CD8-positive, alpha-beta memory T cell (primary cell): ENCODE measurements at regions not wholly inside any gene's neighbourhood (a gene's known extent, or its start where the extent isn't known, plus 50 kb on each side); places are given as distances from the start of the nearest gene placed in this dataset.

Source experiments
- CTCF ChIA-PET: fragments of 350-600 bp; sonication (Branson Sonifier 250); formaldehyde crosslinking; loops from one replicate; lab custom pipeline; 2021; ENCODE audit warnings: antibody characterized with exemption; lab: Charles Lee
- POLR2A ChIA-PET: fragments of 350-600 bp; sonication (Branson Sonifier 250); formaldehyde crosslinking; loops from one replicate; lab custom pipeline; 2021; ENCODE audit warnings: antibody characterized with exemption; lab: Charles Lee
- DNase-seq, 5 donors: peaks; one replicate each; pipeline versions ENCODE4 v3.0.0 to v3.0.0-alpha.2; 2020 to 2022; ENCODE audit warnings: mixed read lengths in 1 of 5
- H3K27ac ChIP-seq: one replicate; pipeline ENCODE4 v1.7.0; 2013; ENCODE audit warnings: low read depth, mild to moderate bottlenecking, low read length, moderate library complexity
- H3K27me3 ChIP-seq: 2 replicates; pipeline ENCODE4 v1.7.0; 2013; ENCODE audit warnings: low read length, mild to moderate bottlenecking; ENCODE audit not compliant: insufficient read depth, poor library complexity, severe bottlenecking
- H3K36me3 ChIP-seq: 2 replicates; pipeline ENCODE4 v1.7.0; 2013; ENCODE audit warnings: mild to moderate bottlenecking, low read length, moderate library complexity; ENCODE audit not compliant: insufficient read depth
- H3K4me1 ChIP-seq: 2 replicates; pipeline ENCODE4 v1.7.0; 2013; ENCODE audit warnings: mild to moderate bottlenecking, low read length, moderate library complexity; ENCODE audit not compliant: insufficient read depth
- H3K4me3 ChIP-seq: 2 replicates; pipeline ENCODE4 v1.7.0; 2013; ENCODE audit warnings: mild to moderate bottlenecking, low read length
- H3K9me3 ChIP-seq: 2 replicates; pipeline ENCODE4 v1.7.0; 2013; ENCODE audit warnings: mild to moderate bottlenecking, low read length
- H3K27ac Mint-ChIP-seq, 8 donors: one replicate each; pipeline ENCODE4 v1.8.0; 2020 to 2021; ENCODE audit warnings: mixed read lengths in 8 of 8, mild to moderate bottlenecking in 6 of 8, inconsistent platforms in 3 of 8, moderate library complexity in 3 of 8
- H3K27me3 Mint-ChIP-seq, 2 donors: one replicate each; pipeline ENCODE4 v1.8.0; 2020 to 2021; ENCODE audit warnings: mixed read lengths in 2 of 2, mild to moderate bottlenecking in 1 of 2, moderate library complexity in 1 of 2
- H3K36me3 Mint-ChIP-seq, 3 donors: one replicate each; pipeline ENCODE4 v1.8.0; 2020 to 2021; ENCODE audit warnings: mixed read lengths in 3 of 3, inconsistent platforms in 1 of 3, mild to moderate bottlenecking in 1 of 3
- H3K4me1 Mint-ChIP-seq, 3 donors: one replicate each; pipeline ENCODE4 v1.8.0; 2020 to 2021; ENCODE audit warnings: mixed read lengths in 3 of 3, inconsistent platforms in 1 of 3, mild to moderate bottlenecking in 1 of 3
- H3K4me3 Mint-ChIP-seq, 7 donors: one replicate each; pipeline ENCODE4 v1.8.0; 2020 to 2021; ENCODE audit warnings: mixed read lengths in 7 of 7, mild to moderate bottlenecking in 6 of 7, moderate library complexity in 4 of 7, inconsistent platforms in 2 of 7
- H3K9me3 Mint-ChIP-seq, 5 donors: one replicate each; pipeline ENCODE4 v1.8.0; 2020 to 2022; ENCODE audit warnings: mixed read lengths in 5 of 5, mild to moderate bottlenecking in 3 of 5, moderate library complexity in 2 of 5, inconsistent platforms in 1 of 5

DNA sequence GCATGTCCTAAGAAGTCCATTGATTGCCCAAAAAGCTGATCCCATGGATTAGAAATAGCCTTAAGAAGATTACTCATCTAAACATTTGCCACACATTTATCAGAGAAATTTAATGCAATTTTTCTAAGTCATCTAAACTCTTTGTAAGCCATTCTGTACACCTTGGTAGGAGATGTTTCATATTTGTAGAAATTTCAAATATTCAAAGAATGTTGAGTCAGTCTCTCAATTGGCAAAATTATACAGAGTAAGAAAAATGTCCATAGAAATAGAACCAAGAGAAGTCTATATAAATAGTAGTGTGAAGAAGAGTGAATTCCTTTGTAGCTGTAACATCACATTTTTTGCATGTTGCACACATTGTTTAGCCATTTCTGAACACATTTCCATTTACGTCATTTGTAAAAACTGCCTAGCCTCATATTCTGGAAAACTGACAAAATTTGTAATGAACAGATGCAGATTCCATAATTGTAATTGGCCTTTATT lies 128.6 kb downstream of the MSTN start:
- no peaks in the 10 kb centered on the region for H3K36me3 ChIP-seq
- H3K4me3 ChIP-seq, result no peak overlapping the region
- DNase-seq, result no peak
- ChIA-PET CTCF (no interaction called here), POLR2A (no interaction called here)
- Mint-ChIP-seq H3K27me3 (peaks cover 1 to 19% of the 10 kb centered on the region in 2 donors), H3K4me1 (no peaks in the 10 kb centered on the region), H3K4me3 (no peak overlapping the region), H3K27ac (no peak overlapping the region), H3K9me3 (peaks cover 0 to 3% (median 2%) of the 10 kb centered on the region in 5 donors), H3K36me3 (no peaks in the 10 kb centered on the region)
- no peaks in the 10 kb centered on the region for H3K9me3 ChIP-seq
- H3K27me3 ChIP-seq, result no peaks in the 10 kb centered on the region
- no peaks in the 10 kb centered on the region for H3K4me1 ChIP-seq
- H3K27ac ChIP-seq, result no peak overlapping the region

DNA sequence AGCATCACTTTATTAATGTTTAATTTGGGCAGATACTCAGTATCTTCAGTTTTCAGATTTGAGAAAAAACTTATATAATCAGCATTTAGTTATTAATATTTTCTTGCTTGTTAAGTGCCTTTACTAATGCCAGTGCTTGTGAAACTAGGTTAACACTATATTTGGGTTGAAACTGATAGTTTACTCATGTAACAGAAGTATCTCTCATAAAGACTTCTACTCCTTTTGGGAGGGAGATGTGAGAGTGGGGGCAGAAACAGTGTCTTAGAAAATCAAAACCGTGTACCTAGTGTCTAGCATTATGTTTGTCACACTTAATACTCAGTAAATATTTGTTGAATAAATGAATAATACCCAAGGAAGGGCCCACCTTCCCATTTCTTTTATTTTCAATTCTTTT lies 129.5 kb downstream of the MSTN start:
- no peaks in the 10 kb centered on the region for H3K36me3 Mint-ChIP-seq
- POLR2A ChIA-PET, result no interaction called here
- CTCF ChIA-PET, result no interaction called here

DNA sequence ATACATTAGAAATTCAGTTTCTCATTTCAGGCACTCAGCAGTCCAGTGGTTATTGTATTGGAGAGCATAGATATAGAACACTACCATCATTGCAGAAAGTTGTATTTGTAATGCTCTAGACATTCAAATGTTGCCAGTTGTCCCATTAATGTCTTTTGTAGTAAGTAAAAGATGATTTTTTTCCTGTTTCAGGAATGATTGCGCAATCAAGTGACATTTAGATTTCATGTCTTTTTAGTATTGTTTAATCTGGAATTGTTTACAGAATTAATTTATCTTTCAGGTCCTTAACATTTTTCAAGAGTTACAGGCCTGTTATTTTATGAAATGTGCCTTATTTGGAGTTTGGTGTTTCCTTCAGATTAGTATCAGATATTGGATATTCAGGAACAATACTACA lies 134.7 kb downstream of the MSTN start:
- Mint-ChIP-seq H3K36me3 (no peaks in the 10 kb centered on the region), H3K4me3 (no peak overlapping the region), H3K4me1 (no peaks in the 10 kb centered on the region), H3K9me3 (no peaks in the 10 kb centered on the region), H3K27me3 (peaks cover 2 to 13% of the 10 kb centered on the region in 2 donors), H3K27ac (no peak overlapping the region)
- no peak overlapping the region for H3K4me3 ChIP-seq
- DNase-seq, result no peak
- no peaks in the 10 kb centered on the region for H3K27me3 ChIP-seq
- H3K4me1 ChIP-seq, result no peaks in the 10 kb centered on the region
- POLR2A ChIA-PET, result no interaction called here
- H3K36me3 ChIP-seq, result no peaks in the 10 kb centered on the region
- H3K27ac ChIP-seq, result no peak overlapping the region
- CTCF ChIA-PET, result no interaction called here
- H3K9me3 ChIP-seq, result no peaks in the 10 kb centered on the region

More for the DNA sequence above, 129.5 kb downstream of the MSTN start:
- no peaks in the 10 kb centered on the region for H3K4me1 ChIP-seq
- H3K9me3 ChIP-seq, result no peaks in the 10 kb centered on the region
- no peak overlapping the region for H3K27ac ChIP-seq
- H3K36me3 ChIP-seq, result no peaks in the 10 kb centered on the region
- no peak for DNase-seq
- Mint-ChIP-seq H3K27me3 (peaks cover 2 to 19% of the 10 kb centered on the region in 2 donors), H3K4me1 (no peaks in the 10 kb centered on the region), H3K27ac (no peak overlapping the region), H3K9me3 (peaks cover 0 to 2% (median 0%) of the 10 kb centered on the region in 5 donors), H3K4me3 (no peak overlapping the region)
- no peak overlapping the region for H3K4me3 ChIP-seq
- H3K27me3 ChIP-seq, result no peaks in the 10 kb centered on the region
